ENCODE measurements at regions not wholly inside any gene's neighbourhood (a gene's known extent, or its start where the extent isn't known, plus 50 kb on each side); places are given as distances from the start of the nearest gene placed in this dataset.

GRCh38 chr16:79658301-79659033 lies 57.9 kb upstream of the MAF start:
- no peaks in the 10 kb centered on the region for H3K9me3 ChIP-seq (ENCODE audit: insufficient read depth, low read depth, low read length)
- no peaks in the 10 kb centered on the region for H3K9me2 ChIP-seq (replicated peaks; ENCODE audit: low read depth, low read length)

GRCh38 chr16:79656553-79657115 lies 56.1 kb upstream of the MAF start:
- Histone ChIP-seq H3K4me3 (ENCODE audit: low read length, poor library complexity, severe bottlenecking) (no peak overlapping the region), H3K4me1 (ENCODE audit: insufficient read depth, low read length, poor library complexity, severe bottlenecking) (peaks cover 11% of the 10 kb centered on the region), H3F3A (ENCODE audit: low read depth) (no peaks in the 10 kb centered on the region), H3K36me3 (ENCODE audit: insufficient read depth, low read length) (no peaks in the 10 kb centered on the region), H3K27me3 (ENCODE audit: insufficient read depth, low read length, poor library complexity, severe bottlenecking) (no peaks in the 10 kb centered on the region), H3K9ac (ENCODE audit: low read depth, low read length, poor library complexity, severe bottlenecking) (no peak overlapping the region), H3K79me2 (ENCODE audit: insufficient read depth, low read length) (no peaks in the 10 kb centered on the region), H2AFZ (ENCODE audit: low read length) (no peak overlapping the region), H3K9me2 (replicated peaks; ENCODE audit: low read depth, low read length) (no peaks in the 10 kb centered on the region), H3K4me2 (ENCODE audit: low read depth, low read length, poor library complexity, severe bottlenecking) (no peak overlapping the region), H3K9me3 (ENCODE audit: insufficient read depth, low read depth, low read length) (no peaks in the 10 kb centered on the region), H4K20me1 (ENCODE audit: insufficient read depth, low read length, poor library complexity, severe bottlenecking) (no peaks in the 10 kb centered on the region)
- no peak for TF ChIP-seq CTCF (conservative IDR thresholded peaks at IDR 0.05; ENCODE audit: low read length)
- no peak for TF ChIP-seq EZH2phosphoT487 (IDR thresholded peaks at IDR 0.05; ENCODE audit: borderline replicate concordance)

More at GRCh38 chr16:79658301-79659033, 57.9 kb upstream of the MAF start:
- Histone ChIP-seq H4K20me1 (ENCODE audit: insufficient read depth, low read length, poor library complexity, severe bottlenecking) (no peaks in the 10 kb centered on the region), H3K4me3 (ENCODE audit: low read length, poor library complexity, severe bottlenecking) (no peak overlapping the region), H3K27me3 (ENCODE audit: insufficient read depth, low read length, poor library complexity, severe bottlenecking) (no peaks in the 10 kb centered on the region), H3K4me2 (ENCODE audit: low read depth, low read length, poor library complexity, severe bottlenecking) (no peak overlapping the region), H3K4me1 (ENCODE audit: insufficient read depth, low read length, poor library complexity, severe bottlenecking) (peaks cover 3% of the 10 kb centered on the region), H3K36me3 (ENCODE audit: insufficient read depth, low read length) (no peaks in the 10 kb centered on the region), H3K9ac (ENCODE audit: low read depth, low read length, poor library complexity, severe bottlenecking) (no peak overlapping the region), H3K79me2 (ENCODE audit: insufficient read depth, low read length) (no peaks in the 10 kb centered on the region), H2AFZ (ENCODE audit: low read length) (no peak overlapping the region), H3F3A (ENCODE audit: low read depth) (no peaks in the 10 kb centered on the region)
- no peak for TF ChIP-seq CTCF (conservative IDR thresholded peaks at IDR 0.05; ENCODE audit: low read length)
- TF ChIP-seq EZH2phosphoT487 (IDR thresholded peaks at IDR 0.05; ENCODE audit: borderline replicate concordance): no peak

DNA sequence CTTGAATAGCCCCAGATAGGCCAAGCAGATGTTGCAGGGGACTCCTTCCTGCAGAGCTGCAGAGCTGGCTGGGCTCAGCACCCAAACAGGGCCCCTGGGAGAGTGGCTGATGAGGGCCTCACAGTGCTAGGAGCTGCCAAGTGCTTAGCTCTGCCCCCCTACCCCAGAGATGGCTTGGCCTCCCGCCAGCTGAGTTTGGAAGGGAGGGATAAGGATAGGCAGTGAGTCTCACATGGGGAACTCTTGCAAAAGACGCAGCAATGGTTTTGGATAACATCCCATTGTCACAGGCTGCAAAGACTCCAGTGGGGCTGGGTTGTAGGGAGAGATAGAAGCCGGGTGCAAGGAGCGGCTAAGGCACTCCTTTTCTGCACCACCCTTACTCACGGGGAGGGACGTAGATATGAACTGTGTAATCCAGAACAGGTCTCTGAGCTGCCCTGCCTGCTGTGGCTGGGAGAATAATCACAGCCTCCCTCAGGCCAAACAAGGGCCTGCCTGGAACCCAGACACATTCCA lies 52.9 kb upstream of the MAF start:
- H4K20me1 ChIP-seq (ENCODE audit: insufficient read depth, low read length, poor library complexity, severe bottlenecking): no peaks in the 10 kb centered on the region
- no peaks in the 10 kb centered on the region for H3F3A ChIP-seq (ENCODE audit: low read depth)
- H3K9ac ChIP-seq (ENCODE audit: low read depth, low read length, poor library complexity, severe bottlenecking): no peak overlapping the region
- no peak for TF ChIP-seq EZH2phosphoT487 (IDR thresholded peaks at IDR 0.05; ENCODE audit: borderline replicate concordance)
- TF ChIP-seq CTCF (conservative IDR thresholded peaks at IDR 0.05; ENCODE audit: low read length): no peak
- no peak overlapping the region for H3K4me2 ChIP-seq (ENCODE audit: low read depth, low read length, poor library complexity, severe bottlenecking)
- H3K9me2 ChIP-seq (replicated peaks; ENCODE audit: low read depth, low read length): no peaks in the 10 kb centered on the region
- H2AFZ ChIP-seq (ENCODE audit: low read length): no peak overlapping the region
- H3K36me3 ChIP-seq (ENCODE audit: insufficient read depth, low read length): no peaks in the 10 kb centered on the region
- H3K4me3 ChIP-seq (ENCODE audit: low read length, poor library complexity, severe bottlenecking): no peak overlapping the region
- peaks cover 11% of the 10 kb centered on the region for H3K4me1 ChIP-seq (ENCODE audit: insufficient read depth, low read length, poor library complexity, severe bottlenecking)
- no peaks in the 10 kb centered on the region for H3K79me2 ChIP-seq (ENCODE audit: insufficient read depth, low read length)
- H3K9me3 ChIP-seq (ENCODE audit: insufficient read depth, low read depth, low read length): no peaks in the 10 kb centered on the region
- H3K27me3 ChIP-seq (ENCODE audit: insufficient read depth, low read length, poor library complexity, severe bottlenecking): no peaks in the 10 kb centered on the region
